ENCODE measurements at regions not wholly inside any gene's neighbourhood (a gene's known extent, or its start where the extent isn't known, plus 50 kb on each side); places are given as distances from the start of the nearest gene placed in this dataset.

DNA sequence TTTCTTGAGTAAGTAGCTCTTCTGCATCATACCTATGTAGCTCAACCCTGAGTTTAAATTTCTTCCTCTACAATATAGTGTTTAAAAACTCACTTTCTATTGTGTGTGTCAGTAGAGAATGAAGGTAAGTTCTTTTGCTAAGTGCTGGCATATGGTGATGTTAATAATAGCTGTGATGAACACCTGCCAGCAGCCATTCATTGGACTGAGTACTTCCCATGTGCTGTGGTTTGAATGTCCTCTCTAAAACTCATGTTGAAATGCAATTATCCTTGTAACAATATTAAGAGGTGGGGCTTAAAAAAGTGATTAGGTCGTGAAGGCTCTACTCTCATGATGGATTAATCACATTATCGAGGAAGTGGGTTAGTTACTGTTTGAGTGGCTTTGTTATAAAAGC is 645.2 kb upstream of the RGMB start:
- H3K27ac ChIP-seq (replicated peaks), result no peak overlapping the region
- TF ChIP-seq, protein P1, sequence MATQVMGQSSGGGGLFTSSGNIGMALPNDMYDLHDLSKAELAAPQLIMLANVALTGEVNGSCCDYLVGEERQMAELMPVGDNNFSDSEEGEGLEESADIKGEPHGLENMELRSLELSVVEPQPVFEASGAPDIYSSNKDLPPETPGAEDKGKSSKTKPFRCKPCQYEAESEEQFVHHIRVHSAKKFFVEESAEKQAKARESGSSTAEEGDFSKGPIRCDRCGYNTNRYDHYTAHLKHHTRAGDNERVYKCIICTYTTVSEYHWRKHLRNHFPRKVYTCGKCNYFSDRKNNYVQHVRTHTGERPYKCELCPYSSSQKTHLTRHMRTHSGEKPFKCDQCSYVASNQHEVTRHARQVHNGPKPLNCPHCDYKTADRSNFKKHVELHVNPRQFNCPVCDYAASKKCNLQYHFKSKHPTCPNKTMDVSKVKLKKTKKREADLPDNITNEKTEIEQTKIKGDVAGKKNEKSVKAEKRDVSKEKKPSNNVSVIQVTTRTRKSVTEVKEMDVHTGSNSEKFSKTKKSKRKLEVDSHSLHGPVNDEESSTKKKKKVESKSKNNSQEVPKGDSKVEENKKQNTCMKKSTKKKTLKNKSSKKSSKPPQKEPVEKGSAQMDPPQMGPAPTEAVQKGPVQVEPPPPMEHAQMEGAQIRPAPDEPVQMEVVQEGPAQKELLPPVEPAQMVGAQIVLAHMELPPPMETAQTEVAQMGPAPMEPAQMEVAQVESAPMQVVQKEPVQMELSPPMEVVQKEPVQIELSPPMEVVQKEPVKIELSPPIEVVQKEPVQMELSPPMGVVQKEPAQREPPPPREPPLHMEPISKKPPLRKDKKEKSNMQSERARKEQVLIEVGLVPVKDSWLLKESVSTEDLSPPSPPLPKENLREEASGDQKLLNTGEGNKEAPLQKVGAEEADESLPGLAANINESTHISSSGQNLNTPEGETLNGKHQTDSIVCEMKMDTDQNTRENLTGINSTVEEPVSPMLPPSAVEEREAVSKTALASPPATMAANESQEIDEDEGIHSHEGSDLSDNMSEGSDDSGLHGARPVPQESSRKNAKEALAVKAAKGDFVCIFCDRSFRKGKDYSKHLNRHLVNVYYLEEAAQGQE (IDR thresholded peaks at IDR 0.05; ENCODE audit: insufficient replicate concordance, low read depth), result no peak
- TF ChIP-seq GABPA (IDR thresholded peaks at IDR 0.05; ENCODE audit: low read depth) (no peak), CTCF (IDR thresholded peaks at IDR 0.05; ENCODE audit: insufficient read depth, low read length) (no peak), POLR2AphosphoS5 (IDR thresholded peaks at IDR 0.05; ENCODE audit: low read depth) (no peak), SPI1 (IDR thresholded peaks at IDR 0.05; ENCODE audit: borderline replicate concordance, low read depth) (no peak)
- no peak for DNase-seq (ENCODE audit: low read depth in 1 of 2, low spot score in 1 of 2)
- no peaks in the 10 kb centered on the region for H3K27me3 ChIP-seq (ENCODE audit: insufficient read depth, poor library complexity, severe bottlenecking)
- H3K4me3 ChIP-seq (replicated peaks; ENCODE audit: insufficient read depth, low read length), result no peak overlapping the region

DNA sequence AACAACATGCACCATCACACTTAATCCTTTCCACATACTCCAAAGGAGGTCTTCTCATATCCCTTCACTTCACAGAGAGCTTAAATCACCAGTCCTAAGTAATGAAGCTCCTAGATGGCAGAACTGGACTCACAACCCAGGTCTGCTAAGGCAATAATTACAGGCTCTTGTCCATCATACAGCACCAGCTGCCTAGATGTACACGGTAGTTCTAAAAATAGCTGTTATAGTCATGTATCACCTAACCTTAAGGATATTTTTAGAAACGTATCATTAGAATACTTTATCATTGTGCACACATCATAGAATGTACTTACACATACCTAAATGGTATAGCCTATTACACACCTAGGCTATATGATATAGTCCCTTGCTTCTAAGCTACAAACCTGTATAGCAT is 644.6 kb upstream of the RGMB start:
- TF ChIP-seq CTCF (IDR thresholded peaks at IDR 0.05; ENCODE audit: insufficient read depth, low read length), result no peak
- no peak for TF ChIP-seq SPI1 (IDR thresholded peaks at IDR 0.05; ENCODE audit: borderline replicate concordance, low read depth)
- no peak for TF ChIP-seq POLR2AphosphoS5 (IDR thresholded peaks at IDR 0.05; ENCODE audit: low read depth)
- TF ChIP-seq GABPA (IDR thresholded peaks at IDR 0.05; ENCODE audit: low read depth), result no peak
- TF ChIP-seq, protein P1 (IDR thresholded peaks at IDR 0.05; ENCODE audit: insufficient replicate concordance, low read depth), result no peak
- no peak overlapping the region for H3K4me3 ChIP-seq (replicated peaks; ENCODE audit: insufficient read depth, low read length)
- no peak for DNase-seq (ENCODE audit: low read depth in 1 of 2, low spot score in 1 of 2)
- H3K27me3 ChIP-seq (ENCODE audit: insufficient read depth, poor library complexity, severe bottlenecking), result no peaks in the 10 kb centered on the region
- H3K27ac ChIP-seq (replicated peaks), result no peak overlapping the region

GRCh38 chr5:98130261-98131035 is 643.0 kb upstream of the RGMB start:
- Histone ChIP-seq H3K27ac (replicated peaks) (no peak overlapping the region), H3K4me3 (replicated peaks; ENCODE audit: insufficient read depth, low read length) (no peak overlapping the region), H3K27me3 (ENCODE audit: insufficient read depth, poor library complexity, severe bottlenecking) (no peaks in the 10 kb centered on the region)
- DNase-seq (ENCODE audit: low read depth in 1 of 2, low spot score in 1 of 2), result no peak
- TF ChIP-seq GABPA (IDR thresholded peaks at IDR 0.05; ENCODE audit: low read depth), result no peak
- TF ChIP-seq, protein P1 (IDR thresholded peaks at IDR 0.05; ENCODE audit: insufficient replicate concordance, low read depth), result no peak
- no peak for TF ChIP-seq CTCF (IDR thresholded peaks at IDR 0.05; ENCODE audit: insufficient read depth, low read length)
- no peak for TF ChIP-seq SPI1 (IDR thresholded peaks at IDR 0.05; ENCODE audit: borderline replicate concordance, low read depth)
- no peak for TF ChIP-seq POLR2AphosphoS5 (IDR thresholded peaks at IDR 0.05; ENCODE audit: low read depth)
